ENCODE measurements at regions not wholly inside any gene's neighbourhood (a gene's known extent, or its start where the extent isn't known, plus 50 kb on each side); places are given as distances from the start of the nearest gene placed in this dataset.

- no peak for DNase-seq
Observed at GRCh38 chr13:107851670-107852069, 363.7 kb downstream of the LIG4 start.

GRCh38 chr13:107847406-107847805 is 367.9 kb downstream of the LIG4 start:
- peak; percentile 38 for DNase-seq

- no peak for DNase-seq
Observed at GRCh38 chr13:107846642-107847041, 368.7 kb downstream of the LIG4 start.

GRCh38 chr13:107845911-107846310 is 369.4 kb downstream of the LIG4 start:
- no peak for DNase-seq

GRCh38 chr13:107843681-107844080 is 371.7 kb downstream of the LIG4 start:
- no peak for DNase-seq

- DNase-seq: no peak
Observed at GRCh38 chr13:107843281-107843680, 372.1 kb downstream of the LIG4 start.

- DNase-seq: peak; percentile 88
Observed at GRCh38 chr13:107842562-107843180, 372.7 kb downstream of the LIG4 start.

GRCh38 chr13:107838588-107839161 is 376.7 kb downstream of the LIG4 start:
- DNase-seq: no peak

GRCh38 chr13:107836685-107837084 is 378.7 kb downstream of the LIG4 start:
- no peak for DNase-seq

- DNase-seq: peak; percentile 91
Observed at GRCh38 chr13:107835339-107836018, 379.9 kb downstream of the LIG4 start.

- DNase-seq: peak; percentile 51
Observed at GRCh38 chr13:107834717-107835116, 380.6 kb downstream of the LIG4 start.

- peak; percentile 51 for DNase-seq
Observed at GRCh38 chr13:107834281-107834680, 381.1 kb downstream of the LIG4 start.

- no peak for DNase-seq
Observed at GRCh38 chr13:107832500-107833100, 382.7 kb downstream of the LIG4 start.

GRCh38 chr13:107830804-107831203 is 384.5 kb downstream of the LIG4 start:
- no peak for DNase-seq

GRCh38 chr13:107827840-107828549 is 387.3 kb downstream of the LIG4 start:
- no peak for DNase-seq

- DNase-seq: no peak
Observed at GRCh38 chr13:107824635-107825034, 390.7 kb downstream of the LIG4 start.

- DNase-seq: no peak
Observed at GRCh38 chr13:107822006-107822405, 393.3 kb downstream of the LIG4 start.

- no peak for DNase-seq
Observed at GRCh38 chr13:107821492-107821891, 393.8 kb downstream of the LIG4 start.

GRCh38 chr13:107819071-107819470 is 396.3 kb downstream of the LIG4 start:
- DNase-seq: no peak

- DNase-seq: no peak
Observed at GRCh38 chr13:107817647-107818287, 397.6 kb downstream of the LIG4 start.

GRCh38 chr13:107812014-107812412 is 403.3 kb downstream of the LIG4 start:
- DNase-seq: no peak

- DNase-seq: no peak
Observed at GRCh38 chr13:107811233-107812013, 403.9 kb downstream of the LIG4 start.
